ENCODE measurements at regions not wholly inside any gene's neighbourhood (a gene's known extent, or its start where the extent isn't known, plus 50 kb on each side); places are given as distances from the start of the nearest gene placed in this dataset.

DNA sequence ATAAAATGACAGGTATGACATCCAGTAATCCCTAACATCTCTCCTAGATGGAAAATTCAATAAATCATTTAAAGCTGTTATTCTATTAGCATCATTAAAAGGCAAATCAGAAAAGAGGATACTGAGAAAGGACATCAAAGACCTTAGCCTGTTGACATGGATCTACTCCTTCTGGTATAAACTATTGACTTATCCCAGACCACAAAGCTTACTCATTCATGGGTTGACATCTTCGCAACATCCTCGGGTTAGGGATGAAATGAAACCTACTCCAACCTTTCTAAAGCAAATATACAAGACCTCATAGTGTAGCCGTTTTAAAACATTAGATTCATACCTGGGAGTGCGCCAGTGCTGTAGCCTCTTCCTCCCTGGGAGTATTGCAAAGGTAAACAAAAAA, 191.5 kb upstream of the BTG1 start:
- TF ChIP-seq TAF1 (IDR thresholded peaks at IDR 0.05; ENCODE audit: borderline replicate concordance, low read depth, low read length) (no peak), FOXK2 (IDR thresholded peaks at IDR 0.05) (no peak), ZNF217 (IDR thresholded peaks at IDR 0.05) (no peak), FOS (IDR thresholded peaks at IDR 0.05; ENCODE audit: borderline replicate concordance, extremely low read depth, insufficient read length) (no peak), CTCF (IDR thresholded peaks at IDR 0.05 in 2 of 3, conservative IDR thresholded peaks at IDR 0.05 in 1 of 3; ENCODE audit: control insufficient read depth in 2 of 3, extremely low read depth in 1 of 3, insufficient read depth in 1 of 3, low read depth in 3 of 3, low read length in 3 of 3) (no peak), YY1 (IDR thresholded peaks at IDR 0.05; ENCODE audit: low read depth, low read length) (no peak), POLR2A (IDR thresholded peaks at IDR 0.05; ENCODE audit: low read depth, low read length) (no peak), MYC (IDR thresholded peaks at IDR 0.05; ENCODE audit: insufficient read depth, insufficient read length, insufficient replicate concordance, low read length, severe bottlenecking) (no peak), RB1 (IDR thresholded peaks at IDR 0.05; ENCODE audit: borderline replicate concordance) (no peak), EGR1 (IDR thresholded peaks at IDR 0.05; ENCODE audit: borderline replicate concordance in 1 of 2, low read depth in 2 of 2, low read length in 2 of 2) (no peak), SPI1 (IDR thresholded peaks at IDR 0.05; ENCODE audit: borderline replicate concordance, insufficient read depth, low read depth, low read length) (no peak)
- TF ChIP-seq, protein P1, sequence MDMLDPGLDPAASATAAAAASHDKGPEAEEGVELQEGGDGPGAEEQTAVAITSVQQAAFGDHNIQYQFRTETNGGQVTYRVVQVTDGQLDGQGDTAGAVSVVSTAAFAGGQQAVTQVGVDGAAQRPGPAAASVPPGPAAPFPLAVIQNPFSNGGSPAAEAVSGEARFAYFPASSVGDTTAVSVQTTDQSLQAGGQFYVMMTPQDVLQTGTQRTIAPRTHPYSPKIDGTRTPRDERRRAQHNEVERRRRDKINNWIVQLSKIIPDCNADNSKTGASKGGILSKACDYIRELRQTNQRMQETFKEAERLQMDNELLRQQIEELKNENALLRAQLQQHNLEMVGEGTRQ (IDR thresholded peaks at IDR 0.05; ENCODE audit: borderline replicate concordance, low read depth, low read length), result no peak
- TF ChIP-seq, protein P2, sequence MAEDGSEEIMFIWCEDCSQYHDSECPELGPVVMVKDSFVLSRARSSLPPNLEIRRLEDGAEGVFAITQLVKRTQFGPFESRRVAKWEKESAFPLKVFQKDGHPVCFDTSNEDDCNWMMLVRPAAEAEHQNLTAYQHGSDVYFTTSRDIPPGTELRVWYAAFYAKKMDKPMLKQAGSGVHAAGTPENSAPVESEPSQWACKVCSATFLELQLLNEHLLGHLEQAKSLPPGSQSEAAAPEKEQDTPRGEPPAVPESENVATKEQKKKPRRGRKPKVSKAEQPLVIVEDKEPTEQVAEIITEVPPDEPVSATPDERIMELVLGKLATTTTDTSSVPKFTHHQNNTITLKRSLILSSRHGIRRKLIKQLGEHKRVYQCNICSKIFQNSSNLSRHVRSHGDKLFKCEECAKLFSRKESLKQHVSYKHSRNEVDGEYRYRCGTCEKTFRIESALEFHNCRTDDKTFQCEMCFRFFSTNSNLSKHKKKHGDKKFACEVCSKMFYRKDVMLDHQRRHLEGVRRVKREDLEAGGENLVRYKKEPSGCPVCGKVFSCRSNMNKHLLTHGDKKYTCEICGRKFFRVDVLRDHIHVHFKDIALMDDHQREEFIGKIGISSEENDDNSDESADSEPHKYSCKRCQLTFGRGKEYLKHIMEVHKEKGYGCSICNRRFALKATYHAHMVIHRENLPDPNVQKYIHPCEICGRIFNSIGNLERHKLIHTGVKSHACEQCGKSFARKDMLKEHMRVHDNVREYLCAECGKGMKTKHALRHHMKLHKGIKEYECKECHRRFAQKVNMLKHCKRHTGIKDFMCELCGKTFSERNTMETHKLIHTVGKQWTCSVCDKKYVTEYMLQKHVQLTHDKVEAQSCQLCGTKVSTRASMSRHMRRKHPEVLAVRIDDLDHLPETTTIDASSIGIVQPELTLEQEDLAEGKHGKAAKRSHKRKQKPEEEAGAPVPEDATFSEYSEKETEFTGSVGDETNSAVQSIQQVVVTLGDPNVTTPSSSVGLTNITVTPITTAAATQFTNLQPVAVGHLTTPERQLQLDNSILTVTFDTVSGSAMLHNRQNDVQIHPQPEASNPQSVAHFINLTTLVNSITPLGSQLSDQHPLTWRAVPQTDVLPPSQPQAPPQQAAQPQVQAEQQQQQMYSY (CRISPR knock-in tag; IDR thresholded peaks at IDR 0.05), result no peak

All from GM12878 (cell line).